HL-60 (cell line): ENCODE measurements at regions not wholly inside any gene's neighbourhood (a gene's known extent, or its start where the extent isn't known, plus 50 kb on each side); places are given as distances from the start of the nearest gene placed in this dataset.

Source experiments
- CTCF ChIP-seq: IDR thresholded peaks from one replicate; pipeline ENCODE4 v1.5.1; 2011; ENCODE audit warnings: low read length, control low read depth, inconsistent platforms; ENCODE audit not compliant: insufficient read depth
- REST ChIP-seq: IDR thresholded peaks from 2 replicates; pipeline ENCODE4 v1.6.1; 2012; ENCODE audit warnings: low read depth; ENCODE audit not compliant: insufficient replicate concordance

DNA sequence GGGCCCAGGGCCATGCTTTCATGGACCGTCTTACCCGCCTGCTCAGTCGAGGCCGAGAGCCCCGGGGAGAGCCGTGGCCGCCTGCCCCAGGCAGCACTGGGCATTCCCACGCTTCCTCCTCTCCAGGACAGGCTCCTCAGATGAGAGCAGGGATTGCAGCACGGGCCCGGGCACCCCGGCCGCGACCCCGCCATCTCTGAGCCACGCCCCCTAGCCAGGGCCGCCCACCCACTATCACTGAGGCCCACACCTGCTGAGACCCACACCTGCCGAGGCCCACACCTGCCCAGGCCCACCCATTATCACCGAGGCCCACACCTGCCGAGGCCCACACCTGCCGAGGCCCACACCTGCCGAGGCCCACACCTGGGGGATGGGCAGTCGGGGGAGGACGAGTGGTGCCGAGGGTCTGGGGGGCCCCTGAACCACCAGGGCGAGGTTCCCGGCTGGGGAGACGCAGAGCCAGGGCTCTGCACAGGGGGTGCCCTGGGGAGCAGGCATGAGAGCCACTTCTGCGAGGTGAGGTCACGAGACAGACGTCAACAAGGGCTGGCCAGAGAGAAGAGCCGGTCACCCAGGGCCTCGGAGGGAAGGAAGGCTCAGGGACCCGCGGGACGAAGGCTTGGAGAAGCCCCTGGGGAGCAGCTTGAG lies 235.6 kb downstream of the ERMARD start:
- TF ChIP-seq REST (no peak), CTCF (no peak)
